ENCODE measurements at regions not wholly inside any gene's neighbourhood (a gene's known extent, or its start where the extent isn't known, plus 50 kb on each side); places are given as distances from the start of the nearest gene placed in this dataset.

- TF ChIP-seq CTCF (IDR thresholded peaks at IDR 0.05) = no peak
- no peak for TF ChIP-seq POLR2A (IDR thresholded peaks at IDR 0.05)
Observed at GRCh38 chr20:11271920-11272594, 598.3 kb upstream of the JAG1 start.

Data from uterus (tissue), 2 donors.